Brain pericyte (primary cell): ENCODE measurements at regions not wholly inside any gene's neighbourhood (a gene's known extent, or its start where the extent isn't known, plus 50 kb on each side); places are given as distances from the start of the nearest gene placed in this dataset.
"Not testable (repeated sequence)": the region's sequence is repeated elsewhere in the genome, so short reads cannot be mapped to it uniquely, and the experiment has no call there.

Experiments
- DNase-seq: peaks from one replicate; pipeline ENCODE4 v3.0.0-alpha.2; 2012; ENCODE audit warnings: low read depth, low spot score

DNA sequence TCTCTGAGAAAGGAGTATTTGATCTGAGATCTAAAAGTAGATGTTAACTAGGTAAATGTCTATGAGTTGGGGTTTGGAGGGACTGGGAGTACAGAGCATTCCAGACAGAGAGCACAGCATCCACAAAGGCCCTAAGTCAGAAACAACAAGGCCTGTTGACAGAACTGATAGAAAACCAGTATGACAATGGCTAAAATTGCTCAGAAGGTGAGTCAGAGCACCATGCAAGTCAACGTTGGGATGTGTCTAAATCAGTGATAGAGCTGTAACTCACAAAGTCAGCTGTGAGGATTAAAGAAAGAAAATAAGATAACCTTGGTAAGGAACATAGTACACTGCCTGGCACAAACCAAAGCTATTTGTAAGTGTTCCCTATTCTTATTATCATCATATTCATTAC lies 124.0 kb downstream of the CETN3 start:
- DNase-seq, result no peak

DNA sequence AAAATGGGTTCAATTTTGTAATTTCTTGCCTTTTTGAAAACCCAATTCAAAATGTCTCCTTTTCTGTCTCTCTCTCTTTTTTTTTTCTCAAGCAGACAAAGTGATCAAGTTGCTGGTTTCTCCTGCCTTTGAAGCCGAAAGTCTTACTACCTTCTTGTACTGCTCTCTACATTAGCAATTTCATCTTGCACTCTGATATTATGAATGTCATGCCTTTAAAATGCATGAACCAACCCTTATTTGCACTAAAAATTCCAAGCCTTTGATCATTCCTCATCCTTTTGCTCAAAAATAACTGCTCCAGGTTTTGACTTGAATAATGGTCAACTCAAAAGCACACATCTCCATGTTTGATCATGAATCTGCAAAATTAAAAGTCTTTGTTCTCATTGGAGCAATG lies 125.2 kb downstream of the CETN3 start:
- no peak for DNase-seq

GRCh38 chr5:90279091-90279490 lies 130.5 kb downstream of the CETN3 start:
- DNase-seq, result no peak

GRCh38 chr5:90274216-90274615 lies 135.3 kb downstream of the CETN3 start:
- no peak for DNase-seq

- no peak for DNase-seq
Observed at GRCh38 chr5:90267646-90268045, 141.9 kb downstream of the CETN3 start.

GRCh38 chr5:90265545-90265857 lies 144.1 kb downstream of the CETN3 start:
- no peak for DNase-seq

DNA sequence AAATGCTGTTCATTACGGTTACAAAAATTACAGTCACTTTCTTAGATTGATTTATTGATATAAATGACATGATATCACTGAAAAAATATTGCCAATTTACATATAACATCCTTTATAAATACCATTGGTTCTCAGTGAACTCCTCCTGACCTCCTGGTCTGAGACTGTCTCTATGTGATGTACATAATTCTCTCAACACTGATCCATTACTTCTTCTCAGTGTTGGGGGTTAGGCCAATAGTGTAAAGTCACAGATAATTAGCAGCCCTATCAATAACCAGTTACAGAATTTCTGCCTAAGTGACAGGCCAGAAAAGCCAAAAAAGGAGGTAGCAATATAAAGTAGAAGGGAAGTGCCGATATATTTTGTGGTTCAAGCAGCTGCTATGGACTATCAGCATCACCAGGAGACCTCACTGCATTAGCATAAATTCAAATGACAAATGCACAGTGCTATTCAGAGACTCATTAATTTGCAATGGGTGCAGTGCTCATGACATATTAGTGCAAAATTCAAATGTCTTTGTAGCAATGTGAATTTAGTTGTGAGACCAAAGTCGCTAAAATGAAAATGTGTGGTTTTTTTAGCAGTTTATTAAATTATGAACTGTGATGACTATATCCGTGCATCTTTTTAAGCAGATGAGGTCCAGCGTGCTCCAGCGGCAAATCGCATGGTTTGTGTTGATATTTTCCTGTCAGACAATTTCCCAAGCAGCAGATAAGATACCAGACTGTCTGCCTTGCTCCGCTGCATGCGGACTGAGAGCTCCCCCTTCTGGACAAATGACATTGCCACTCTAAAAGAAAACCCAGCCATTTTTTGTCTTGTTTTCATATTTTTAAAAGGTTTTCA lies 144.6 kb downstream of the CETN3 start:
- DNase-seq, result peak; percentile 17

- DNase-seq, result no peak
Observed at GRCh38 chr5:90263102-90263820, 146.3 kb downstream of the CETN3 start.

DNA sequence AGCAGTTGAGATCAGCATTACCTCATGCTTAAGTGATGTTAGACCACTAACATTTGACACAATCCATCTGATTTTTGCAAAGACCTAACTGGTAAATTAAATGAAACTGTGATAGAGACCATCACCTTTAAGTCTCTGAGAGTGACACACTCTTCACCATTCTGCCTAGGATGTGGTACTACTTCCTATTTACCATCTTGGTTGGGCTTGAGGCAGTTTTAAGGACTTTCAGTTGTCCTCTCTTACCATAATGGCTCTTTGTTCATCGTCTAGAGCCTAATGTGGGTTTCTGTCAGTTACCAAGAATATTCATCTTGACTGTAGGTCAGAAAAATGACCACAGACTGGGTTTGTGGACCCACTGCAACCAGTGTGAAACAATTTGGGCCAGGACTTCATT lies 158.1 kb downstream of the CETN3 start:
- DNase-seq, result no peak

GRCh38 chr5:90248640-90249039 lies 160.9 kb downstream of the CETN3 start:
- no peak for DNase-seq

DNA sequence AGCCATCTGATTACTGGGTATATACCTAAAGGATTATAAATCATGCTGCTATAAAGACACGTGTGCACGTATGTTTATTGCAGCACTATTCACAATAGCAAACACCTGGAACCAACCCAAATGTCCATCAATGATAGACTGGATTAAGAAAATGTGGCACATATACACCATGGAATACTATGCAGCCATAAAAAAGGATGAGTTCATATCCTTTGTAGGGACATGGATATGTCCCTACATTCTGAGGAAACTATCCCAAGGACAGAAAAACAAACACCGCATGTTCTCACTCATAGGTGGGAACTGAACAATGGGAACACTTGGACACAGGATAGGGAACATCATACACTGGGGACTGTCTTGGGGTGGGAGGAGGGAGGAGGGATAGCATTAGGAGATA lies 165.7 kb downstream of the CETN3 start:
- DNase-seq, result not testable (repeated sequence)

GRCh38 chr5:90233476-90233875 lies 176.1 kb downstream of the CETN3 start:
- no peak for DNase-seq

GRCh38 chr5:90231688-90232087 lies 177.9 kb downstream of the CETN3 start:
- DNase-seq, result no peak

GRCh38 chr5:90227683-90228082 lies 181.9 kb downstream of the CETN3 start:
- no peak for DNase-seq

- DNase-seq, result no peak
Observed at GRCh38 chr5:90226433-90227099, 183.0 kb downstream of the CETN3 start.

- no peak for DNase-seq
Observed at GRCh38 chr5:90224342-90224741, 185.2 kb downstream of the CETN3 start.

DNA sequence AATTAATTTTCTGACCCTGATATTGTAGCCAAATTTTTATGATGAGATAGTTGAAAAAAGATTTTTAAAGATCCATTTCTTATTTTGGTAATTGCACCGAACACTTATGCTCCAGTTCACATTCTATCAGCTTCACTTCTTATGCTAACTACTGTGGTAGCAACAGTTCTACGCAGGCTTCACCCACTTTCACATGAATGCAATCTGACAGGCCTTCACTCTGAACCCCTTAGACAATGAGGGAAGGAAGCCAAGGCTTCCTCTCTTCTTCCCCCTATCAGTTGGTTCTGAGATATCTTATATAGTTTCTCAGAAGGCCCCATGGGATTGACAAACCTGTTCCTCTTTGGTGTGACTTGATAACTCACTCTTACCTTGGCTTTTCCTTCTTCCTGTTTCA lies 185.8 kb downstream of the CETN3 start:
- no peak for DNase-seq

DNA sequence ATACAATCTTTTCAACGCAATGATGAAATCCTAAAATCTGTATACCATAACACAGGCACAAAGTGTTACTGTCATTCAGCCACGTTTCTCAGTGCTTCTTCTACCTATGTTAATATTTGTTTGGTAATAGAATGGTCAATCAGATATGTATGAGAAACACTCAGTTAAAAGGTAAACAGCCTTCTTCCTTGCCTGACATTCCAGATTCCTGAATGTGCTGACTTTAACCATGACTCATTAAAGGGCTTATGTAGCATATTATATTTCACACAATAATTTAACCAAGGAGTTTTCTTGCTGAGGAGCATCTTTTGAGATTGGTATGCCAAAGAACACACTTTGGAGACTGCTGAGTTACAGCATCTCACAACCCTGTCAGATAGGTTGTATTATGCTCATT lies 187.6 kb downstream of the CETN3 start:
- no peak for DNase-seq

DNA sequence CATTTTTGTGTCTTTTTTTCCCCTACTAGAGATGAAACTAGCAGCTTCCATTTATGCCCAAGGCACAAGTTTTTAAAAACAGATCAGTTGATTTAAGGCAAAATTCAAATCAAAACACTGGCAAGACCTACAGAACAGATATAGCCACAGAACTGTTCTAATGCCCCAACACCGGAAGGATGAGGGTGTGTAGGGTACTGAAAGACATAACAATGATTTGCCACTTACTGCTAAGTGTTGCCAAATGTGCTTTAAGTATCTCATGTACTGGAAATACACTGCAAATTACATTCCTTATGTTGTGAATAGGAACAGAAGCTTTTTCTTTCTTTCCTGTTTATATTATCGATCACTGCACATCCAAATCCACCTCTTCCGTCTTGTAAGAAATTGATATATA lies 189.0 kb downstream of the CETN3 start:
- DNase-seq, result no peak

DNA sequence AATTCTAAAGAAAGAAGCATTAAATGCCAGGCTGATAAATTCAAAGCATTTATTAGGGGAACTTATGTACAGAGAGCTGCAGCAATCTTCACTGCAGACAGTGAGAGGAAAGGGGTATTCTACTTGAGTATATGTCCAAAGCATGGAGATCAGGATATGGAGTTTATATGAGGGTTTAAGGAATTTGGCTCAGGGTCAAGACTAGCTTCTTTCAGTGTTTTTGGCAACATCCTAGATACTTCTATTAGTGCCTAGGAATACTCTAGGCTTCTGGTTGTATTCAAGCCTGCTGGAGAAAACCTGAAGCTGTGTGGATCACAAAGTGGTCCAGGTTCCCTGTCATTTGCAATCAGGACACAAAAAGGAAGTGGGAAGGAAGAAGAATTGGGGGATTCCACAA lies 194.6 kb downstream of the CETN3 start:
- no peak for DNase-seq

DNA sequence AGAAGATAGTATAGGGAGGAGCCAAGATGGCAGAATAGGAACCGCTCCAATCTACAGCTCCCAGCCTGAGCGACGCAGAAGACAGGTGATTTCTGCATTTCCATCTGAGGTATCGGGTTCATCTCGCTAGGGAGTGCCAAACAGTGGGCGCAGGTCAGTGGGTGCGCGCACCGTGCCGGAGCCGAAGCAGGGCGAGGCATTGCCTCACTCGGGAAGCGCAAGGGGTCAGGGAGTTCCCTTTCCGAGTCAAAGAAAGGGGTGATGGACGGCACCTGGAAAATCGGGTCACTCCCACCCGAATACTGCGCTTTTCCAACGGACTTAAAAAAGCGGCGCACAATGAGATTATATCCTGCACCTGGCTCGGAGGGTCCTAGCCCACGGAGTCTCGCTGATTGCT lies 201.2 kb downstream of the CETN3 start:
- not testable (repeated sequence) for DNase-seq

DNA sequence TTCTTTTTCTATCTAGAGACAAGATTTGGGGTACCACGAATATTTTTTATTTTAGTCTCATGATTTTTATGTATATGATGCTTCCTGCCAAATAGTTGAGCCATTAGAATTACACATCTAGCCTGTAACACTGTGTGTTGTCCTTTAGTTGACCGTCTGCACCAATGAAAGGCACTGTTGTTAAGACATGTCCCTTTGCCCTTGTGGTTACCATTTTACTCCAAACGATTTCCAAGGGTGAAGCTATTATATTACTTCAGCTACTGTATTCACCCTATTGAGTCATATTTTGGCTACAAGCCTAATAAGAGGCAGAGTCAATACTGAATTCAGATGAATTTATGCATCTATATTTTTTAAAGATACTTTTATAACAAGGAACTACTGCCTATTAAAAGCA lies 207.6 kb downstream of the CETN3 start:
- peak; percentile 17 for DNase-seq
